HepG2 (cell line): ENCODE measurements at regions not wholly inside any gene's neighbourhood (a gene's known extent, or its start where the extent isn't known, plus 50 kb on each side); places are given as distances from the start of the nearest gene placed in this dataset.

Experiments used
- ATAC-seq: fragments of 200-7000 bp; cut with Tn5 transposase; 3 replicates; pipeline ENCODE4 v1.9.1; 2020; ENCODE audit warnings: mild to moderate bottlenecking, moderate library complexity
- BruUV-seq: library from RNA; stranded (reverse); fragments of 400-500 nt; replicated peaks from 2 replicates; lab custom pipeline; 2021; lab: Mats Ljungman, UMichigan
- CTCF ChIA-PET: fragments of 300-600 bp; formaldehyde crosslinking; extraction: SDS; loops from one replicate; lab custom pipeline; 2021; ENCODE audit warnings: low total read pairs, inconsistent platforms, low intra/inter-chr PET ratio; lab: Yijun Ruan, JAX
- POLR2A ChIA-PET: fragments of 350-600 bp; sonication (Branson Sonifier 250); formaldehyde crosslinking; loops from one replicate; lab custom pipeline; 2020; ENCODE audit warnings: antibody characterized with exemption, inconsistent platforms; lab: Yijun Ruan, JAX
- DNase-seq: peaks from one replicate; pipeline ENCODE4 v3.0.0-alpha.2; 2015; ENCODE audit warnings: low spot score
- FAIRE-seq: peaks from 3 replicates; lab custom pipeline; 2011; peaks lifted over from hg19 to GRCh38; lab: Jason Lieb, UNC
- H2AFZ ChIP-seq: one replicate; pipeline ENCODE4 v1.6.1; 2011; ENCODE audit warnings: low read length, inconsistent platforms
- H3K27ac ChIP-seq: fragments of 300-600 bp; 3 replicates; pipeline ENCODE4 v1.8.0; 2011; ENCODE audit warnings: mixed run types, mild to moderate bottlenecking, mixed read lengths, low read length, inconsistent platforms; ENCODE audit not compliant: insufficient read depth; ENCODE audit errors: extremely low read length
- H3K27me3 ChIP-seq, 2 experiments: fragments of 200-600 bp in 1 of 2; 2 replicates in 1 of 2; 3 replicates in 1 of 2; pipeline versions ENCODE4 v1.6.0 to v1.8.0; 2011; ENCODE audit warnings: low read length in 2 of 2, mild to moderate bottlenecking in 2 of 2, moderate library complexity in 2 of 2, inconsistent platforms in 1 of 2; ENCODE audit not compliant: insufficient read depth in 2 of 2, control insufficient read depth in 1 of 2
- H3K36me3 ChIP-seq, 2 experiments: fragments of 200-600 bp in 1 of 2; replicated peaks in 1 of 2; 2 replicates in 1 of 2; 3 replicates in 1 of 2; pipeline versions ENCODE4 v1.5.1 to v1.8.0; 2011; ENCODE audit warnings: low read length in 2 of 2, inconsistent platforms in 1 of 2; ENCODE audit not compliant: insufficient read depth in 2 of 2, control insufficient read depth in 1 of 2
- H3K4me1 ChIP-seq: 2 replicates; pipeline ENCODE4 v1.5.1; 2012; ENCODE audit warnings: low read length, inconsistent platforms; ENCODE audit not compliant: insufficient read depth
- H3K4me2 ChIP-seq: 2 replicates; pipeline ENCODE4 v1.6.0; 2011; ENCODE audit warnings: low read depth, low read length, inconsistent platforms
- H3K4me3 ChIP-seq, 3 experiments: fragments of 200-600 bp in 1 of 3; sonication (generic), shearing (Covaris generic) in 1 of 3; replicated peaks in 1 of 3; 2 replicates each; pipeline ENCODE4 v1.5.1; 2011 to 2016; ENCODE audit warnings: low read length in 3 of 3, inconsistent platforms in 2 of 3, low read depth in 2 of 3, mild to moderate bottlenecking in 2 of 3, control low read depth in 1 of 3, mixed read lengths in 1 of 3; ENCODE audit not compliant: insufficient read depth in 1 of 3
- H3K79me2 ChIP-seq: one replicate; pipeline ENCODE4 v1.6.1; 2011; ENCODE audit warnings: low read length, inconsistent platforms; ENCODE audit not compliant: insufficient read depth
- H3K9ac ChIP-seq: 2 replicates; pipeline ENCODE4 v1.6.0; 2011; ENCODE audit warnings: mild to moderate bottlenecking, low read depth, low read length, inconsistent platforms; ENCODE audit not compliant: insufficient read depth
- H3K9me3 ChIP-seq: 2 replicates; pipeline ENCODE4 v1.5.1; 2012; ENCODE audit warnings: mild to moderate bottlenecking, low read length
- H4K20me1 ChIP-seq: 2 replicates; pipeline ENCODE4 v1.6.0; 2011; ENCODE audit warnings: inconsistent platforms, mild to moderate bottlenecking, low read length, moderate library complexity; ENCODE audit not compliant: insufficient read depth
- KAT8 ChIP-seq: IDR thresholded peaks from 2 replicates; pipeline ENCODE4 v1.6.1; 2016; ENCODE audit warnings: missing genetic modification reagents, missing compliant biosample characterization
- NR2F1 ChIP-seq, 2 experiments: fragments of 450-650 bp in 1 of 2; formaldehyde crosslinking in 1 of 2; IDR thresholded peaks; 2 replicates each; pipeline versions ENCODE4 v1.5.0 to v1.6.1; 2016 to 2020; ENCODE audit warnings: mild to moderate bottlenecking in 1 of 2, missing compliant biosample characterization in 1 of 2, missing genetic modification reagents in 1 of 2, moderate library complexity in 1 of 2
- PCBP1 ChIP-seq: fragments of 200-400 bp; formaldehyde crosslinking; IDR thresholded peaks from 2 replicates; pipeline ENCODE4 v1.6.1; 2017; ENCODE audit warnings: mild to moderate bottlenecking, low read depth, low read length, borderline replicate concordance
- POGZ ChIP-seq: sonication (generic); formaldehyde crosslinking; IDR thresholded peaks from 2 replicates; pipeline ENCODE4 v1.4.0; 2020; ENCODE audit warnings: mild to moderate bottlenecking, missing genetic modification reagents
- RFX5 ChIP-seq: IDR thresholded peaks from 2 replicates; pipeline ENCODE4 v1.6.1; 2011; ENCODE audit warnings: low read depth, low read length, improper control_type of control experiment
- ZNF468 ChIP-seq: sonication (generic); formaldehyde crosslinking; IDR thresholded peaks from 2 replicates; pipeline ENCODE4 v1.8.0; 2022; ENCODE audit warnings: mild to moderate bottlenecking, moderate library complexity, missing genetic modification reagents
- ZNF713 ChIP-seq: sonication (generic); formaldehyde crosslinking; IDR thresholded peaks from 2 replicates; pipeline ENCODE4 v1.4.0; 2020; ENCODE audit warnings: mild to moderate bottlenecking, missing genetic modification reagents
- WGBS: methylation state at CpG from one replicate; pipeline ENCODE4 v1.1.6; 2017; ENCODE audit warnings: low lambda C conversion rate; 5-methylcytosine and 5-hydroxymethylcytosine counted together
- in situ Hi-C: cut with HindIII; loops from 2 replicates; pipeline ENCODE4 v1.10.0; 2017; ENCODE audit warnings: low pct_unique_long_range_greater_than_20kb; ENCODE audit not compliant: extremely low pct_ligation_motif_present
- intact Hi-C: fragments of 100-400 bp; cut with micrococcal nuclease; formaldehyde crosslinking; loops from one replicate; pipeline ENCODE4 v1.10.0; 2022; ENCODE audit not compliant: unreplicated experiment
- TF ChIP-seq, protein P1 (sequence below): sonication (generic); formaldehyde crosslinking; IDR thresholded peaks from 2 replicates; pipeline ENCODE4 v1.4.0; 2020; ENCODE audit warnings: mild to moderate bottlenecking, missing genetic modification reagents, borderline replicate concordance

- Histone ChIP-seq H2AFZ (no peak overlapping the region), H3K27ac (no peak overlapping the region), H4K20me1 (no peaks in the 10 kb centered on the region), H3K36me3 (no peaks in the 10 kb centered on the region), H3K4me1 (no peaks in the 10 kb centered on the region), H3K9ac (no peak overlapping the region), H3K79me2 (no peaks in the 10 kb centered on the region), H3K4me2 (no peak overlapping the region), H3K9me3 (no peaks in the 10 kb centered on the region), H3K27me3 (peaks cover 0 to 19% of the 10 kb centered on the region in 2 experiments; a peak in 4 of 5 replicates), H3K4me3 (no peak overlapping the region)
- intact Hi-C loops (no loop called here), in situ Hi-C loops (no loop called here)
- DNase-seq, result no peak
- CTCF ChIA-PET, result no interaction called here
- POLR2A ChIA-PET, result no interaction called here
- WGBS, result 8% methylated on average over 10 of the region's 10 CpGs
- FAIRE-seq, result no peak
- no TSS peak for BruUV-seq
- no peak for ATAC-seq
- no peak for TF ChIP-seq ZNF468 (CRISPR knock-in tag)
- no peak for TF ChIP-seq PCBP1
- no peak for TF ChIP-seq RFX5
- no peak for TF ChIP-seq POGZ (CRISPR knock-in tag)
- TF ChIP-seq, protein P1, sequence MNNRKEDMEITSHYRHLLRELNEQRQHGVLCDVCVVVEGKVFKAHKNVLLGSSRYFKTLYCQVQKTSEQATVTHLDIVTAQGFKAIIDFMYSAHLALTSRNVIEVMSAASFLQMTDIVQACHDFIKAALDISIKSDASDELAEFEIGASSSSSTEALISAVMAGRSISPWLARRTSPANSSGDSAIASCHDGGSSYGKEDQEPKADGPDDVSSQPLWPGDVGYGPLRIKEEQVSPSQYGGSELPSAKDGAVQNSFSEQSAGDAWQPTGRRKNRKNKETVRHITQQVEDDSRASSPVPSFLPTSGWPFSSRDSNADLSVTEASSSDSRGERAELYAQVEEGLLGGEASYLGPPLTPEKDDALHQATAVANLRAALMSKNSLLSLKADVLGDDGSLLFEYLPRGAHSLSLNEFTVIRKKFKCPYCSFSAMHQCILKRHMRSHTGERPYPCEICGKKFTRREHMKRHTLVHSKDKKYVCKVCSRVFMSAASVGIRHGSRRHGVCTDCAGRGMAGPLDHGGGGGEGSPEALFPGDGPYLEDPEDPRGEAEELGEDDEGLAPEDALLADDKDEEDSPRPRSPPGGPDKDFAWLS, result no peak
- TF ChIP-seq ZNF713 (CRISPR knock-in tag), result no peak
- TF ChIP-seq NR2F1 (CRISPR knock-in tag; IDR thresholded peaks at IDR 0.05), result no peak
- no peak for TF ChIP-seq KAT8 (CRISPR knock-in tag)
These were observed 55.6 kb upstream of the RGMA start for GRCh38 chr15:93144463-93145236.
